ENCODE measurements at regions not wholly inside any gene's neighbourhood (a gene's known extent, or its start where the extent isn't known, plus 50 kb on each side); places are given as distances from the start of the nearest gene placed in this dataset.
"Not testable (repeated sequence)": the region's sequence is repeated elsewhere in the genome, so short reads cannot be mapped to it uniquely, and the experiment has no call there.

DNA sequence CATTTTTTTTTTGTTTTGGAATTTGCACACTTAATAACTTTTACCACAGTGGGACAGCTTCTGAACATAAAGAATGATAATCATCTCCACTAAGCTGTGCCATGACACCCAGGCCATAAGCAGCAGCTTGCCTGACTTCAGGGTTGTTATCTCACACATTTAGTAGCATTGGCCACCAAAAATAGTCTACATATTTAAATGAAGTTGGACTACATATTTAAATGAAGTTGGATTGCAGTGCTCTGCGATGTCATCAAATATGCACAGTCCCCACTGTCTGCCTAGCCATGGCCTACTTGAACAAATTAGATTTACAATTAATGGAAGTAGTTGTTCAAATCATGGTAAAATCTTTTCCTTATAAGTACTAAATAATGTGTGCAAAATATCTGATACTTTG lies 101.0 kb downstream of the KLRB1 start:
- no peak overlapping the region for H2AFZ ChIP-seq
- H3K9me3 ChIP-seq (ENCODE audit: low read depth): no peaks in the 10 kb centered on the region
- TF ChIP-seq, protein P1, sequence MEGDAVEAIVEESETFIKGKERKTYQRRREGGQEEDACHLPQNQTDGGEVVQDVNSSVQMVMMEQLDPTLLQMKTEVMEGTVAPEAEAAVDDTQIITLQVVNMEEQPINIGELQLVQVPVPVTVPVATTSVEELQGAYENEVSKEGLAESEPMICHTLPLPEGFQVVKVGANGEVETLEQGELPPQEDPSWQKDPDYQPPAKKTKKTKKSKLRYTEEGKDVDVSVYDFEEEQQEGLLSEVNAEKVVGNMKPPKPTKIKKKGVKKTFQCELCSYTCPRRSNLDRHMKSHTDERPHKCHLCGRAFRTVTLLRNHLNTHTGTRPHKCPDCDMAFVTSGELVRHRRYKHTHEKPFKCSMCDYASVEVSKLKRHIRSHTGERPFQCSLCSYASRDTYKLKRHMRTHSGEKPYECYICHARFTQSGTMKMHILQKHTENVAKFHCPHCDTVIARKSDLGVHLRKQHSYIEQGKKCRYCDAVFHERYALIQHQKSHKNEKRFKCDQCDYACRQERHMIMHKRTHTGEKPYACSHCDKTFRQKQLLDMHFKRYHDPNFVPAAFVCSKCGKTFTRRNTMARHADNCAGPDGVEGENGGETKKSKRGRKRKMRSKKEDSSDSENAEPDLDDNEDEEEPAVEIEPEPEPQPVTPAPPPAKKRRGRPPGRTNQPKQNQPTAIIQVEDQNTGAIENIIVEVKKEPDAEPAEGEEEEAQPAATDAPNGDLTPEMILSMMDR (IDR thresholded peaks at IDR 0.05; ENCODE audit: poor library complexity): no peak
- TF ChIP-seq EZH2 (IDR thresholded peaks at IDR 0.05; ENCODE audit: borderline replicate concordance): no peak
- no peak for TF ChIP-seq EZH2phosphoT487 (IDR thresholded peaks at IDR 0.05; ENCODE audit: low read depth, severe bottlenecking, unreplicated experiment)
- H3K36me3 ChIP-seq (replicated peaks; ENCODE audit: insufficient read depth, low read depth): no peaks in the 10 kb centered on the region
- no peaks in the 10 kb centered on the region for H4K20me1 ChIP-seq (ENCODE audit: insufficient read depth, poor library complexity, severe bottlenecking)
- H3K79me2 ChIP-seq: no peaks in the 10 kb centered on the region
- H3K4me3 ChIP-seq: no peak overlapping the region
- WGBS (ENCODE audit: low lambda C conversion rate, missing lambda C conversion rate): 100% methylated on average over 1 of the region's 1 CpG
- no peaks in the 10 kb centered on the region for H3K9me2 ChIP-seq (replicated peaks; ENCODE audit: insufficient read depth)
- H3K27ac ChIP-seq: no peak overlapping the region
- H3K4me1 ChIP-seq (ENCODE audit: insufficient read depth): no peaks in the 10 kb centered on the region
- no peak for DNase-seq (ENCODE audit: low spot score)
- no peaks in the 10 kb centered on the region for H3K27me3 ChIP-seq
- H3K4me2 ChIP-seq: no peak overlapping the region

DNA sequence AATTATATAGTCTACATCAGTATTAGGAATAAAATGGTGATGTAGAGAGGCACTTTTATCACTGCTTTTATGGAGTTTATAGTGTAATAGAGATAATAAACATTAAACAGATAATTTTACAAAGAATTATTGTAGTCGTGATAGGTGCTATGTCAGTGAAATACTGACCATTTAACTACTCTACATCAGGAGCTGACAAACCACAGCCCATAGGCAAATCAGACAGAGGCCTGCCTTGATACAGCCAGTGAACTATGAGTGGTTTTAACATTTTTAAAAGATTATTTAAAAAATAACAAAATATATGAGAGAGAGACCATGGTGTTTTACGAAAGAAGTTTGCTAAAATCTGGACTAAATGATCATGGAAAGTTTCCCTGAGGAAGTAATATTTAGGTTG lies 104.3 kb downstream of the KLRB1 start:
- not testable (repeated sequence) for H3K79me2 ChIP-seq; H3K4me2 ChIP-seq; H3K4me3 ChIP-seq; DNase-seq (ENCODE audit: low spot score); H3K4me1 ChIP-seq (ENCODE audit: insufficient read depth); H3K27ac ChIP-seq; H3K36me3 ChIP-seq (replicated peaks; ENCODE audit: insufficient read depth, low read depth); H3K9me2 ChIP-seq (replicated peaks; ENCODE audit: insufficient read depth); H3K9me3 ChIP-seq (ENCODE audit: low read depth); H2AFZ ChIP-seq; H3K27me3 ChIP-seq; H4K20me1 ChIP-seq (ENCODE audit: insufficient read depth, poor library complexity, severe bottlenecking)
- WGBS (ENCODE audit: low lambda C conversion rate, missing lambda C conversion rate): 76% methylated on average over 2 of the region's 2 CpGs

DNA sequence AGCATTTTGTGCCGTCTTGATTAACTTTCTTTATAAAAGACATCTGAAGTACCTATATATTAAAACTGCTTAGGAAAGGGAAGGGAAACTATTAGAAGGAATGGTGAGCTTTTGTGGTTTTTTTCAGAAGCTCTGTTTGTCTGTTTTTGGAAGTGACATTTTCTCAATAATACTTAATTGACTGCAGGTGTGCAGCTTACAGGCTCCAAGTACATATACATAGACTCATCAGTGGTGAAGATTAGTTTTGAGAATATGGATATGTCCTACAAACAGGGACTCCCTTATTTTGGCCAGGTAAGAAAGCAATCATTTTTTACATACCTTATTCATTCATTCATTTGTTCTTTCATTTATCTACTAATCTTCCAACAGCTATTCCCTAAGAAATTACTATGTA lies 104.9 kb downstream of the KLRB1 start:
- not testable (repeated sequence) for H3K4me2 ChIP-seq; H3K4me3 ChIP-seq; DNase-seq (ENCODE audit: low spot score); H3K9me3 ChIP-seq (ENCODE audit: low read depth); H3K27ac ChIP-seq; H4K20me1 ChIP-seq (ENCODE audit: insufficient read depth, poor library complexity, severe bottlenecking); H3K36me3 ChIP-seq (replicated peaks; ENCODE audit: insufficient read depth, low read depth); H3K79me2 ChIP-seq; H3K27me3 ChIP-seq; H3K9me2 ChIP-seq (replicated peaks; ENCODE audit: insufficient read depth); H3K4me1 ChIP-seq (ENCODE audit: insufficient read depth); H2AFZ ChIP-seq
- WGBS (ENCODE audit: low lambda C conversion rate, missing lambda C conversion rate): 82% methylated on average over 1 of the region's 1 CpG

DNA sequence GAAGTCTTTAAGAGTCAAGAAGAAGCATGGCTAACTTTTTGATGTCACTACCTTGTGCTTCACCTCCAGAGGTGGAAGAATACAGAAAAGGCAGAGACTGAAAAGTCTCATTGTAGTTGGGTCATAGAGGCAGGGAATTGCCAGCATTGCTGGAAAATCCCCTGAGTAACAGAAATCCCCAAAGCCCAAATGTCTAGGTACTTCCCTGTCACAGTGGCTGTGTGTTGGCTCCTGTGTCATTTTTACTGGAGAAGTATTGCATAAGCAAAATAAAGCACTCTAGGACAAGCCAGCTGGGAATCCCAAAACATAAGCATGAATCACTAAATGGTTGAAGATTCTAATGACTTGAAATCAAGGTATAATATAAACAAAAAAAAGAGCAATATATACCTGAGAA lies 114.4 kb downstream of the KLRB1 start:
- not testable (repeated sequence) for H3K4me2 ChIP-seq; H2AFZ ChIP-seq; H3K9me2 ChIP-seq (replicated peaks; ENCODE audit: insufficient read depth); H3K4me1 ChIP-seq (ENCODE audit: insufficient read depth); DNase-seq (ENCODE audit: low spot score); H3K36me3 ChIP-seq (replicated peaks; ENCODE audit: insufficient read depth, low read depth); H3K27me3 ChIP-seq; H3K27ac ChIP-seq; H3K4me3 ChIP-seq; H4K20me1 ChIP-seq (ENCODE audit: insufficient read depth, poor library complexity, severe bottlenecking); H3K79me2 ChIP-seq; H3K9me3 ChIP-seq (ENCODE audit: low read depth)

DNA sequence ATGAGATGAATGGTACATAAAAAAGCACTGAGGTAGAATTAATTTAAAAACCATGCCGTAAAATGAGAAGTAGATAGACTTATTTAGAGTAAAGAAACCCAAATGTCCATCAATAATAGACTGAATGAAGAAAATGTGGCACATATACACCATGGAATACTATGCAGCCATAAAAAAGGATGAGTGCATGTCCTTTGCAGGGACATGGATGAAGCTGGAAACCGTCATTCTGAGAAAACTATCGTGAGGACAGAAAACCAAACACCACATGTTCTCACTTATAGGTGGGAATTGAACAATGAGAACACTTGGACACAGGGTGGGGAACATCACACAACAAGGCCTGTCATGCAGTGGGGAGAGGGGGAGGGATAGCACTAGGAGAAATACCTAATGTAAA lies 126.4 kb downstream of the KLRB1 start:
- not testable (repeated sequence) for H4K20me1 ChIP-seq (ENCODE audit: insufficient read depth, poor library complexity, severe bottlenecking); H3K36me3 ChIP-seq (replicated peaks; ENCODE audit: insufficient read depth, low read depth); DNase-seq (ENCODE audit: low spot score); H3K27ac ChIP-seq; H3K4me1 ChIP-seq (ENCODE audit: insufficient read depth); H2AFZ ChIP-seq; H3K9me2 ChIP-seq (replicated peaks; ENCODE audit: insufficient read depth); H3K4me3 ChIP-seq; H3K9me3 ChIP-seq (ENCODE audit: low read depth); H3K4me2 ChIP-seq; H3K79me2 ChIP-seq; H3K27me3 ChIP-seq
- 89% methylated on average over 3 of the region's 3 CpGs for WGBS (ENCODE audit: low lambda C conversion rate, missing lambda C conversion rate)

DNA sequence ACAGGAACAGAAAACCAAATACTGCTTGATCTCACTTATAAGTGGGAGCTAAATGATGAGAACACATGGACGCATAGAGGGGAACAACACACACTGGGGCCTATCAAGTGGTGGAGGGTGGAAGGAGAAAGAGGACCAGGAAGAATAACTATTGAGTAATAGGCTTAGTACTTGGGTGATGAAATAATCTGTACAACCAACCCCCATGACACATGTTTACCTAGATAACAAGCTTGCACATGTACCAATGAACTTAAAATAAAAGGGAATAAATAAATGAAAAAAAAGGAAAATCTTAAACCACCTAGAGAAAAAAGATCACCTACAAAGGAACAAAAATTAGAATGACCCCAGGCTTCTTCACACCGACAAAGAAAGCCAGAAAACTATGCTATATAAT lies 133.5 kb downstream of the KLRB1 start:
- not testable (repeated sequence) for H3K4me2 ChIP-seq; H3K27me3 ChIP-seq; H3K27ac ChIP-seq; H2AFZ ChIP-seq; H3K79me2 ChIP-seq; H3K4me1 ChIP-seq (ENCODE audit: insufficient read depth); H3K36me3 ChIP-seq (replicated peaks; ENCODE audit: insufficient read depth, low read depth); DNase-seq (ENCODE audit: low spot score); H3K9me3 ChIP-seq (ENCODE audit: low read depth); H3K4me3 ChIP-seq; H4K20me1 ChIP-seq (ENCODE audit: insufficient read depth, poor library complexity, severe bottlenecking); H3K9me2 ChIP-seq (replicated peaks; ENCODE audit: insufficient read depth)
- WGBS (ENCODE audit: low lambda C conversion rate, missing lambda C conversion rate): 82% methylated on average over 2 of the region's 2 CpGs

DNA sequence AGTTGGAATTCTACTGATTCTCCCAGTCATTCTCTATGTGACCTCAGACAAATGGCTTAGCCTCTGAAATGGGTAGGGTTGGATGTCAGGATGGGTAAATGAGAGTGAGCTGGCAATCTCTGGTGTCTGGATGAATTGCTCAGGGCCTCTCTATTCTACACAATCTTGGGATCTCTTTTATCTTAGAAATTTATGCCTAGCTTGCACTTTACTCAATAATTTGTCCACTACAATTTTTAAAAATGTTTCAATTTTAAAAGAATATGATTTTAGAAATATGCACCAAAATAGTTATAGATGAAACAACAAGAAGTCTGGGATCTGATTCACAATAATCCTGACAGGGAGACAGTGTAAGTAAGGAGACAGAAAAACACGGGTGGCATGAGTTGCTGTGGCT lies 134.1 kb downstream of the KLRB1 start:
- not testable (repeated sequence) for H3K36me3 ChIP-seq (replicated peaks; ENCODE audit: insufficient read depth, low read depth); H4K20me1 ChIP-seq (ENCODE audit: insufficient read depth, poor library complexity, severe bottlenecking); H3K4me2 ChIP-seq; H3K9me3 ChIP-seq (ENCODE audit: low read depth); H3K27me3 ChIP-seq; H3K9me2 ChIP-seq (replicated peaks; ENCODE audit: insufficient read depth); H3K27ac ChIP-seq; DNase-seq (ENCODE audit: low spot score); H2AFZ ChIP-seq; H3K4me1 ChIP-seq (ENCODE audit: insufficient read depth); H3K79me2 ChIP-seq; H3K4me3 ChIP-seq
- WGBS (ENCODE audit: low lambda C conversion rate, missing lambda C conversion rate): 94% methylated on average over 1 of the region's 1 CpG

DNA sequence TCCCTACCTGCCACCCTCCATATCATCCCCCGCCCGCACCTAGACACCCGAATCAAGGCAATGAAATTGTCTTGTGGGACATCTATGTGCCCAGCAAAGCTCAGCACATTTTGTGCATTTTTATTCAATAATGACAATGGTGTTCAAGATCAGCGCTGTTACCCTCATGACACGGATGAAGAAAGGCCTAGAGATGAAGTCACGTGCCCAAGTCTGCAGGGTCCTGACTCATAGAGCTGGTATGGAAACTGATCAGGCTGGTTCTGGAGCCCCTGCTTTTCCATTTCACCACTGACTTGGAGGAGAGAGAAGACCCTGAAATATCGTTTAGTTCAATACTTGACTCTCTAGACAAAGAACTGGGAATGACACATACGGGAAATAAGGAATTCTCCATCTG lies 136.2 kb downstream of the KLRB1 start:
- H3K27ac ChIP-seq; H3K79me2 ChIP-seq; H3K9me2 ChIP-seq (replicated peaks; ENCODE audit: insufficient read depth); H3K36me3 ChIP-seq (replicated peaks; ENCODE audit: insufficient read depth, low read depth); H3K9me3 ChIP-seq (ENCODE audit: low read depth); H3K4me3 ChIP-seq; H3K27me3 ChIP-seq; H3K4me2 ChIP-seq; H4K20me1 ChIP-seq (ENCODE audit: insufficient read depth, poor library complexity, severe bottlenecking); H3K4me1 ChIP-seq (ENCODE audit: insufficient read depth); DNase-seq (ENCODE audit: low spot score); H2AFZ ChIP-seq: not testable (repeated sequence)
- WGBS (ENCODE audit: low lambda C conversion rate, missing lambda C conversion rate): 82% methylated on average over 8 of the region's 8 CpGs
